OCI-LY7 (cell line): ENCODE measurements at regions not wholly inside any gene's neighbourhood (a gene's known extent, or its start where the extent isn't known, plus 50 kb on each side); places are given as distances from the start of the nearest gene placed in this dataset.
A peak's percentile ranks its signal among the peaks of the same experiment; 100 is the strongest.

ENCODE experiments used
- BruUV-seq: library from RNA; stranded (reverse); fragments of 400-500 nt; replicated peaks from 2 replicates; lab custom pipeline; 2021; lab: Mats Ljungman, UMichigan
- CTCF ChIA-PET: fragments of 300-600 bp; sonication (Branson Sonifier 250); formaldehyde crosslinking; loops from one replicate; lab custom pipeline; 2022; ENCODE audit warnings: antibody characterized with exemption; ENCODE audit not compliant: unreplicated experiment; lab: Charles Lee
- POLR2A ChIA-PET: fragments of 300-600 bp; sonication (Branson Sonifier 250); formaldehyde crosslinking; loops from one replicate; lab custom pipeline; 2022; ENCODE audit warnings: antibody characterized with exemption; lab: Charles Lee
- DNase-seq: peaks from one replicate; pipeline ENCODE4 v3.0.0-alpha.2; 2015; ENCODE audit warnings: low spot score
- H2AFZ ChIP-seq: fragments of 200-600 bp; sonication (generic), shearing (Covaris generic); 2 replicates; pipeline ENCODE4 v1.6.1; 2014; ENCODE audit warnings: mild to moderate bottlenecking, antibody characterized with exemption, low read length, moderate library complexity
- H3K27ac ChIP-seq: fragments of 200-600 bp; sonication (generic); 2 replicates; pipeline ENCODE4 v1.5.1; 2014; ENCODE audit warnings: mixed run types, low read depth, mild to moderate bottlenecking, moderate library complexity, low read length, inconsistent platforms; ENCODE audit not compliant: poor library complexity, severe bottlenecking
- H3K36me3 ChIP-seq: fragments of 200-600 bp; sonication (generic); 2 replicates; pipeline ENCODE4 v1.6.1; 2014; ENCODE audit warnings: mild to moderate bottlenecking, antibody characterized with exemption, low read length, moderate library complexity, mixed read lengths; ENCODE audit not compliant: insufficient read depth
- H3K4me1 ChIP-seq: fragments of 200-600 bp; sonication (generic); 2 replicates; pipeline ENCODE4 v1.5.1; 2014; ENCODE audit warnings: mild to moderate bottlenecking, low read length; ENCODE audit not compliant: insufficient read depth, poor library complexity, severe bottlenecking
- H3K4me2 ChIP-seq: fragments of 200-600 bp; sonication (generic); 2 replicates; pipeline ENCODE4 v1.6.1; 2014; ENCODE audit warnings: mild to moderate bottlenecking, low read length
- H3K4me3 ChIP-seq: fragments of 200-600 bp; sonication (generic); 2 replicates; pipeline ENCODE4 v1.5.1; 2014; ENCODE audit warnings: mild to moderate bottlenecking, low read depth, low read length; ENCODE audit not compliant: poor library complexity, severe bottlenecking
- H3K79me2 ChIP-seq: fragments of 200-600 bp; sonication (generic); 2 replicates; pipeline ENCODE4 v1.6.1; 2016; ENCODE audit warnings: low read depth, mild to moderate bottlenecking, low read length, moderate library complexity, mixed read lengths; ENCODE audit not compliant: insufficient read depth
- H3K9me2 ChIP-seq: fragments of 200-600 bp; sonication (generic); 2 replicates; pipeline ENCODE4 v1.6.1; 2016; ENCODE audit warnings: mild to moderate bottlenecking, low read length, mixed read lengths; ENCODE audit not compliant: insufficient read depth
- H3K9me3 ChIP-seq: fragments of 200-600 bp; sonication (generic); 2 replicates; pipeline ENCODE4 v1.6.1; 2014; ENCODE audit warnings: mild to moderate bottlenecking, mixed run types, low read length, mixed read lengths
- H4K20me1 ChIP-seq: fragments of 200-600 bp; sonication (generic); 2 replicates; pipeline ENCODE4 v1.6.1; 2014; ENCODE audit warnings: mild to moderate bottlenecking, antibody characterized with exemption, low read length, moderate library complexity, mixed read lengths; ENCODE audit not compliant: insufficient read depth
- CTCF ChIP-seq: fragments of 200-600 bp; sonication (generic); conservative IDR thresholded peaks from 2 replicates; pipeline ENCODE4 v1.5.1; 2014; ENCODE audit warnings: mild to moderate bottlenecking, antibody characterized with exemption, low read length, moderate library complexity, mixed read lengths
- EZH2phosphoT487 ChIP-seq: fragments of 200-600 bp; sonication (generic); IDR thresholded peaks from 2 replicates; pipeline ENCODE4 v1.6.1; 2018; ENCODE audit warnings: low read depth, borderline replicate concordance, mild to moderate bottlenecking, mixed run types, antibody characterized with exemption, low read length, moderate library complexity, mixed read lengths
- intact Hi-C: fragments of 100-400 bp; cut with micrococcal nuclease; formaldehyde crosslinking; loops from one replicate; pipeline ENCODE4 v1.10.0; 2022; ENCODE audit not compliant: unreplicated experiment

- H4K20me1 ChIP-seq = no peaks in the 10 kb centered on the region
- H2AFZ ChIP-seq = no peak overlapping the region
- TF ChIP-seq CTCF (no peak), EZH2phosphoT487 (no peak)
- peak overlapping the region; percentile 82 for H3K4me3 ChIP-seq
- H3K4me1 ChIP-seq = peaks cover 31% of the 10 kb centered on the region
- BruUV-seq = no TSS peak
- intact Hi-C loops = loop anchor here (2.0 to 5.0 kb wide), 2 partner anchors 35 to 416 kb away; partner anchors contain the start of gene TM9SF2
- ChIA-PET CTCF (no interaction called here), POLR2A (no interaction called here)
- H3K9me3 ChIP-seq = no peaks in the 10 kb centered on the region
- no peaks in the 10 kb centered on the region for H3K36me3 ChIP-seq
- DNase-seq = no peak
- peaks cover 26% of the 10 kb centered on the region; the same call in 1 of the 2 replicates for H3K79me2 ChIP-seq
- H3K4me2 ChIP-seq = peak overlapping the region; percentile 81
- H3K27ac ChIP-seq = peak overlapping the region; percentile 41
- no peaks in the 10 kb centered on the region for H3K9me2 ChIP-seq
Measured at GRCh38 chr13:99085808-99086266, 108.0 kb upstream of the DOCK9 start.

GRCh38 chr13:99086267-99087097, 108.6 kb upstream of the DOCK9 start:
- intact Hi-C loops = loop anchor here (2.0 to 5.0 kb wide), 2 partner anchors 36 to 416 kb away; partner anchors contain the start of gene TM9SF2
- Histone ChIP-seq H2AFZ (peak overlapping the region; percentile 97; the same call in 1 of the 2 replicates), H3K9me3 (no peaks in the 10 kb centered on the region), H3K4me1 (peaks cover 31% of the 10 kb centered on the region), H3K9me2 (no peaks in the 10 kb centered on the region), H3K4me2 (peak overlapping the region; percentile 95), H3K27ac (peak overlapping the region; percentile 84), H3K36me3 (no peaks in the 10 kb centered on the region), H4K20me1 (no peaks in the 10 kb centered on the region), H3K79me2 (peaks cover 26% of the 10 kb centered on the region; the same call in 1 of the 2 replicates), H3K4me3 (peak overlapping the region; percentile 82)
- no TSS peak for BruUV-seq
- DNase-seq = peak; percentile 72
- POLR2A ChIA-PET = no interaction called here
- CTCF ChIA-PET = no interaction called here
- TF ChIP-seq EZH2phosphoT487 = no peak
- TF ChIP-seq CTCF = no peak
